GM12878 (cell line): ENCODE measurements at regions not wholly inside any gene's neighbourhood (a gene's known extent, or its start where the extent isn't known, plus 50 kb on each side); places are given as distances from the start of the nearest gene placed in this dataset.

Experiments used
- EP300 ChIP-seq, 2 experiments: fragments of 150-350 bp in 1 of 2; IDR thresholded peaks; 2 replicates each; pipeline ENCODE4 v1.6.1; 2011 to 2012; ENCODE audit warnings: low read depth in 2 of 2, low read length in 2 of 2, borderline replicate concordance in 1 of 2, improper control_type of control experiment in 1 of 2, inconsistent platforms in 1 of 2; ENCODE audit not compliant: control insufficient read depth in 1 of 2
- ETV6 ChIP-seq, 2 experiments: fragments of 450-650 bp in 1 of 2; IDR thresholded peaks in 1 of 2; conservative IDR thresholded peaks in 1 of 2; 2 replicates each; pipeline ENCODE4 v1.6.1; 2014; ENCODE audit warnings: antibody characterized with exemption in 1 of 2, borderline replicate concordance in 1 of 2, low read depth in 1 of 2, mild to moderate bottlenecking in 1 of 2, moderate library complexity in 1 of 2
- GATAD2B ChIP-seq: fragments of 450-650 bp; conservative IDR thresholded peaks from 2 replicates; pipeline ENCODE4 v1.6.1; 2017; ENCODE audit warnings: low read depth, mild to moderate bottlenecking, moderate library complexity
- JUND ChIP-seq: IDR thresholded peaks from 2 replicates; pipeline ENCODE4 v1.6.1; 2012; ENCODE audit warnings: low read depth, mild to moderate bottlenecking, low read length, improper control_type of control experiment, moderate library complexity
- KAT2A ChIP-seq: conservative IDR thresholded peaks from 2 replicates; pipeline ENCODE4 v1.6.1; 2011; ENCODE audit warnings: low read depth, low read length; ENCODE audit not compliant: control insufficient read depth
- KDM1A ChIP-seq: fragments of 200-600 bp; sonication (generic); IDR thresholded peaks from 2 replicates; pipeline ENCODE4 v1.6.1; 2016; ENCODE audit warnings: borderline replicate concordance
- MTA2 ChIP-seq: fragments of 450-650 bp; IDR thresholded peaks from 2 replicates; pipeline ENCODE4 v1.6.1; 2016; ENCODE audit warnings: low read depth, mild to moderate bottlenecking, moderate library complexity
- NR2C2 ChIP-seq: IDR thresholded peaks from 2 replicates; pipeline ENCODE4 v1.6.1; 2011; ENCODE audit warnings: borderline replicate concordance, low read depth; ENCODE audit not compliant: control insufficient read depth, insufficient read length
- PAX5 ChIP-seq: IDR thresholded peaks from 2 replicates; pipeline ENCODE4 v1.6.1; 2011; ENCODE audit warnings: low read depth, low read length, borderline replicate concordance
- PBX3 ChIP-seq: IDR thresholded peaks from 2 replicates; pipeline ENCODE4 v1.6.1; 2011; ENCODE audit warnings: mild to moderate bottlenecking, low read depth, low read length, moderate library complexity; ENCODE audit not compliant: insufficient replicate concordance
- POLR2A ChIP-seq: IDR thresholded peaks from 2 replicates; pipeline ENCODE4 v1.6.1; 2011; ENCODE audit warnings: low read depth, mild to moderate bottlenecking, low read length
- PRDM15 ChIP-seq: fragments of 450-650 bp; formaldehyde crosslinking; IDR thresholded peaks from 2 replicates; pipeline ENCODE4 v1.4.0; 2020; ENCODE audit warnings: mild to moderate bottlenecking, moderate library complexity
- RCOR1 ChIP-seq: conservative IDR thresholded peaks from 2 replicates; pipeline ENCODE4 v1.6.1; 2012; ENCODE audit warnings: low read depth, low read length, improper control_type of control experiment
- SMAD5 ChIP-seq: IDR thresholded peaks from 2 replicates; pipeline ENCODE4 v1.6.1; 2016; ENCODE audit warnings: antibody characterized with exemption, low read depth
- TCF7 ChIP-seq: IDR thresholded peaks from 2 replicates; pipeline ENCODE4 v1.6.1; 2014; ENCODE audit warnings: antibody characterized with exemption, borderline replicate concordance
- ZBED1 ChIP-seq: IDR thresholded peaks from 2 replicates; pipeline ENCODE4 v1.6.1; 2016; ENCODE audit warnings: borderline replicate concordance
- ZBTB4 ChIP-seq: fragments of 450-650 bp; formaldehyde crosslinking; IDR thresholded peaks from 2 replicates; pipeline ENCODE4 v1.4.0; 2022; ENCODE audit warnings: mild to moderate bottlenecking, moderate library complexity
- ZNF384 ChIP-seq: IDR thresholded peaks from 2 replicates; pipeline ENCODE4 v1.6.1; 2012; ENCODE audit warnings: low read depth, mild to moderate bottlenecking, low read length, improper control_type of control experiment, borderline replicate concordance

GRCh38 chr1:25030674-25031589 lies 100.9 kb upstream of the RUNX3 start (continued):
- TF ChIP-seq PRDM15 (CRISPR knock-in tag) (0 out of 2 replicates have a peak, but pooled peaks have one; percentile 4), EP300 (IDR thresholded peaks at IDR 0.05; ENCODE audit: borderline replicate concordance in 1 of 2, control insufficient read depth in 1 of 2, low read depth in 2 of 2, low read length in 2 of 2) (peak; percentile 94 to 97), TCF7 (no peak), NR2C2 (no peak), GATAD2B (peak; percentile 56), PBX3 (no peak), KAT2A (no peak), ZBTB4 (CRISPR knock-in tag) (0 out of 2 replicates have a peak, but pooled peaks have one; percentile 26), KDM1A (0 out of 2 replicates have a peak, but pooled peaks have one; percentile 59), RCOR1 (no peak), POLR2A (peak; percentile 80), MTA2 (peak; percentile 79), JUND (peak; percentile 96), ZNF384 (no peak), ZBED1 (peak; percentile 86), PAX5 (peak; percentile 95), ETV6 (conservative IDR thresholded peaks at IDR 0.05 in 1 of 2, IDR thresholded peaks at IDR 0.05 in 1 of 2; ENCODE audit: borderline replicate concordance in 1 of 2, low read depth in 1 of 2) (0 out of 4 replicates have a peak, but pooled peaks of 1 of the 2 experiments have one; percentile 22), SMAD5 (0 out of 2 replicates have a peak, but pooled peaks have one; percentile 29)
